ENCODE measurements at regions not wholly inside any gene's neighbourhood (a gene's known extent, or its start where the extent isn't known, plus 50 kb on each side); places are given as distances from the start of the nearest gene placed in this dataset.
"Not testable (repeated sequence)": the region's sequence is repeated elsewhere in the genome, so short reads cannot be mapped to it uniquely, and the experiment has no call there.

GRCh38 chr17:70389232-70389757 is 220.0 kb downstream of the KCNJ2 start:
- H3K27me3 Mint-ChIP-seq; H3K27ac Mint-ChIP-seq; H3K36me3 Mint-ChIP-seq (ENCODE audit: low read depth); H3K4me3 Mint-ChIP-seq; H3K9me3 Mint-ChIP-seq; DNase-seq; ATAC-seq; H3K4me1 Mint-ChIP-seq: not testable (repeated sequence)

DNA sequence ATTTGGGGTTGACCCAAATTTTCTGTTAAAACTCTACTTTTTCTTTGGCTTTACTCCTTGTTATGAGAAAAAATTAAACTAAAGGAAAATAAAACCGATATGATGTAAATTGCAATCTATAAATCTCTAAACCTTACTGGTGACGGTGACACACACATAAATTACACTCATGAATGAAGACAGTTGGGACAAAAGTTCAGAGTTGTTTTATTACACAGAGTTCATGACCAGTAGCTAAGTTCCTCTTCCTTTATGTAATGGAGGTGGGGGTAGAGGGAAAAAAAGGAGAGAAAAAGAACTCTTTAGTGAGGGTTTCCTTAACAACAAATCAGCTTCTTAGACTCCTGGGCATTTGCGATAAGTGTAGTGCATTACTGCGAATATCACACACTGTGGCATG is 220.7 kb downstream of the KCNJ2 start:
- Mint-ChIP-seq H3K27me3 (no peaks in the 10 kb centered on the region), H3K36me3 (ENCODE audit: low read depth) (no peaks in the 10 kb centered on the region), H3K4me1 (no peaks in the 10 kb centered on the region), H3K27ac (no peak overlapping the region), H3K9me3 (peaks cover 3% of the 10 kb centered on the region), H3K4me3 (no peak overlapping the region)
- ATAC-seq (no peak), DNase-seq (no peak)

DNA sequence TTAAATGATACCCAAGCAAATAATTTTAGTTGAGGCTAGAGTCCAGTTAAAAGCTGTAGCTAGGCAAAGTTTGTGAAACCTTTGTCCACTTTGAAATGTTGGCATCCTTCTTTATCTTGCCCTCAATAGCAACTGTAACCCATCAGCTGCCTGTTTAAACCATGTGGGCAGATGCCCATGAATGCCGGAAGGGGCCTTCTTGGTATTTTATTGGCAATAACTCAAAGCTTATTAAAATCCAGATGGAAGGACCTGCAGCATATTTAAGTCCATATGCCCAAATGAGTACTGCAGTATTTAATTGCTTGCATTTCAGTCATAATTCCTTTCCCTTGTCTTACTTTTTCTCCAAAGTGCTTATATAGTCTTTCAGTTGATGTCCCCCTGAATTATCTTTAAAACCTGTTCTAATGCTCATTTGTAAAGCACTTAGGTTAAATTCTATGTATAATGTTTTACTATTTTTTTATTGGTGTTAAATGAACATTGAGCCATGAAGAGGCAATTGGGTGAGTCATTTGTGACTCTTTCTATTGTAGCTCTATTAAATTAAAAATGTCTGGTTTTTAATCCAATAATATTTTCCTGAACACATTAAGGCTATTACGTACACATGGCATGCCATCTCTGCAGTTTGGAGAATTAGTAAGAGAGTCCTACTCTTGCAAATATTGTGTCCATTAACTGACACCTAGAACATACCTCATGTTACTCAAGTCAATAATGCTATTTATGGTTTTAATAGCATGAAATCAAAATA is 225.3 kb downstream of the KCNJ2 start:
- no peak overlapping the region for H3K4me3 Mint-ChIP-seq
- H3K36me3 Mint-ChIP-seq (ENCODE audit: low read depth), result no peaks in the 10 kb centered on the region
- no peak overlapping the region for H3K27ac Mint-ChIP-seq
- H3K27me3 Mint-ChIP-seq, result peaks cover 3% of the 10 kb centered on the region
- no peaks in the 10 kb centered on the region for H3K4me1 Mint-ChIP-seq
- H3K9me3 Mint-ChIP-seq, result peaks cover 9% of the 10 kb centered on the region
- no peak for DNase-seq
- ATAC-seq, result no peak

DNA sequence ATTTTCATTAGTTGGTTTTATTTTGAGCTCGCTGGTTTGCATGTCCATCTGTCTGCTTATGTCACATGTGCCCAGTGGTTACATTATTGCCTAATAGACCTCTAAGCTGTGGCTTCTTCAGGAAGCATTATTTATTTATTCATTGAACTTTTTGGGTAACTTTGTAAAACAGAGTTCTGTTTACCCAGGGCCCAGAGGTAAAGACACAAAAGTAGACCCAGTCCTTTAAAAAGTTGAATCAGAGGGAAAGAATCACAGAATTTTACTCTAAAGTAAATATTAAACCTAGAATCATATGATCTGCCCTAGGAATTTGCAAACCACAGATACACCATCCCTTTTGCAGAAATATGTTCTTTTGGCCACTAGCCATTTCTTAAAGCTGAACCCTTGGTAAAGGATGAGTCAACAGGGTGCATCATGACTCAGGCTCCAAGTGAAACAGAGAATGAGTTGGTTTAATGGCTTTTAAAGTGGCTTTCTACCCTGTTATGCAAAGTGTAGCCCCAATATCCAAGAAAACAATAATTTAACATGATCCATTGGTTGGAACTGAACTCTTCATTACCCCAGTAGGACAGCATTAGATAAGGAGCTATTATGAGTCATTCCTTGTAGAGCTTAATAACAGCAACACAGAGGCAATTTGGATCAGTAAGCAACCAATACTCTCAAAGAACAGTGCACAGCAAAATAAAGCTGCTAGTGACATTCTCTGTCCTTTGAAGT is 236.3 kb downstream of the KCNJ2 start:
- Mint-ChIP-seq H3K4me1 (no peaks in the 10 kb centered on the region), H3K27me3 (no peaks in the 10 kb centered on the region), H3K4me3 (no peak overlapping the region), H3K27ac (no peak overlapping the region), H3K36me3 (ENCODE audit: low read depth) (no peaks in the 10 kb centered on the region), H3K9me3 (no peaks in the 10 kb centered on the region)
- ATAC-seq (no peak), DNase-seq (no peak)

DNA sequence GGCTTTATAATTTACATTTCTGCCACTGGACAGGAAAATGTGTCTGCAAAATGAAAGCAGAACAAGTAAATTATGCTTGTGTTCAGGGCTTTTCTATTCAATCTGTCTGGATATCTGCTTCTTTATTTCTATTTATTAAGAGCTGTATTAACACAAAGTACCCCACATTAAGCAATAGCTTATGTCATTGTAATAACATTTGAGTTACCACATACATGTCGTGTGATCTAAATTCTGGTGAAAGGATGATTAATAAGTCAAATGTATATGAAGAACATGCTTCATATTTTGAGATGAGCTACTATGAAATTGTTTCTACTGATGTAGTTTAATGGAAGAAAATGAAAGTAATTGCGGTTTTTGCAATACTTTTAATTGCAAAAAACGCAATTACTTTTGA is 238.2 kb downstream of the KCNJ2 start:
- Mint-ChIP-seq H3K9me3 (no peaks in the 10 kb centered on the region), H3K4me3 (no peak overlapping the region), H3K27ac (no peak overlapping the region), H3K27me3 (no peaks in the 10 kb centered on the region), H3K36me3 (ENCODE audit: low read depth) (no peaks in the 10 kb centered on the region), H3K4me1 (no peaks in the 10 kb centered on the region)
- DNase-seq (no peak), ATAC-seq (no peak)

DNA sequence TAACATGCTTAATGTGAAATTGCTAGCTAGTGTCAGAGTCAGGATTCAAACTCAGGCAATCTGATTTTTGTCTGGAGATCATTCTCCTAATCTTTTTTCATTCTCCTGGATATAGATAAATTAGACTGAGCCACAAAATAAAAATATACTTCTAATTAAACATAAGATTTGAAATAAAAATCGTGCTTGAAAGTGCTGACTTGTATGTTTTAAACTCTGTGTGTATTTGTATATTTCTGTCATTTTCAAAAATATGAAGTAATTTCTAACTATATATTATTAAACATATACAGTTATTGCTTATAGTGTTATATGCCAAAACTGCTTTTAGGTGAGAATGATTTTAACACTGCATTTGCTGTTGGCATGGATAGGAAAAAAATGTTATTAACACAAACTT is 239.4 kb downstream of the KCNJ2 start:
- Mint-ChIP-seq H3K4me1 (no peaks in the 10 kb centered on the region), H3K27ac (no peak overlapping the region), H3K27me3 (no peaks in the 10 kb centered on the region), H3K9me3 (no peaks in the 10 kb centered on the region), H3K36me3 (ENCODE audit: low read depth) (no peaks in the 10 kb centered on the region), H3K4me3 (no peak overlapping the region)
- DNase-seq (no peak), ATAC-seq (no peak)

DNA sequence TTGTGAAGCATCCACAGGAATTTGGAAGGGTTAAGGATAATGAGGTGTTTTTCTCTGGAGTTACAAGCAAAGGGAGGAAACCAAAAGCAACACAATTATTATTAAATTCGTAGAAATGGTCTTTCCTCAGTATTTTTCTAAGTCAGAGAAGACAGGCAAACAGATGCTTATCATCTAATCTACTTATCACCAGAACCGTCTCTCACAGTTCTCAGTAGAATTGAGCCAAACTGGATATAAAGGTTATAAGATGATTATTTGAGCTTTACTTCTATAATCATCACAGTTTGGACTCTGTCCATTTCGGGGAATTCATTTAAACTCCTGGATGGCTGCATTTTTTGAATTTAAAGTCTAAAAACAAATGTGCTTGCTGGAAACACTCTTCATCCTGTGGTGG is 245.0 kb downstream of the KCNJ2 start:
- H3K9me3 Mint-ChIP-seq, result no peaks in the 10 kb centered on the region
- H3K36me3 Mint-ChIP-seq (ENCODE audit: low read depth), result no peaks in the 10 kb centered on the region
- no peaks in the 10 kb centered on the region for H3K27me3 Mint-ChIP-seq
- no peak overlapping the region for H3K27ac Mint-ChIP-seq
- H3K4me3 Mint-ChIP-seq, result no peak overlapping the region
- H3K4me1 Mint-ChIP-seq, result no peaks in the 10 kb centered on the region
- DNase-seq (no peak), ATAC-seq (no peak)

- Mint-ChIP-seq H3K27ac (no peak overlapping the region), H3K36me3 (ENCODE audit: low read depth) (no peaks in the 10 kb centered on the region), H3K4me1 (peaks cover 3% of the 10 kb centered on the region), H3K27me3 (no peaks in the 10 kb centered on the region), H3K4me3 (no peak overlapping the region), H3K9me3 (no peaks in the 10 kb centered on the region)
- no peak for DNase-seq
- no peak for ATAC-seq
These were observed 251.6 kb downstream of the KCNJ2 start for GRCh38 chr17:70420861-70421445.

DNA sequence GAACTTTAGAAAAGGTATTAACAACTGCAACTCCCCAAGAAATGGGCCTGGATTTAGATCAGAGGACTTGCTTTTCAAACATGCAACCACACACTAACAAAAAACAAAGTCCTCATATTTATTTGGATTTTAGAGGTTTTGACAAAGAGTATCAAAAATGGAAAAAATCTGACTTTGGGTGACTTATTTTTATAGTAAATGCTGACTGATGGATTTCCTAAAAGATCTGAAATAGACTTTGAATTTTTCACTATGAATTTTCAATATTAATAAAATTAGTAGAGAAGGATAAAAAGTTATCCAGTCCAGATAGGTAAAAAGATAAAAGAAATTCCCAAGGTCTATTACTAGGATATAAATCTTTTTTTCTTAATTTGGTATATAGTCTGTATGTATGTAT is 253.5 kb downstream of the KCNJ2 start:
- no peaks in the 10 kb centered on the region for H3K27me3 Mint-ChIP-seq
- H3K9me3 Mint-ChIP-seq, result no peaks in the 10 kb centered on the region
- DNase-seq (no peak), ATAC-seq (no peak)
- H3K4me1 Mint-ChIP-seq, result peaks cover 3% of the 10 kb centered on the region
- H3K4me3 Mint-ChIP-seq, result no peak overlapping the region
- H3K27ac Mint-ChIP-seq, result no peak overlapping the region
- no peaks in the 10 kb centered on the region for H3K36me3 Mint-ChIP-seq (ENCODE audit: low read depth)

GRCh38 chr17:70423562-70423961 is 254.2 kb downstream of the KCNJ2 start:
- Mint-ChIP-seq H3K27ac (no peak overlapping the region), H3K36me3 (ENCODE audit: low read depth) (no peaks in the 10 kb centered on the region), H3K27me3 (no peaks in the 10 kb centered on the region), H3K9me3 (no peaks in the 10 kb centered on the region), H3K4me1 (peaks cover 3% of the 10 kb centered on the region), H3K4me3 (no peak overlapping the region)
- ATAC-seq, result no peak
- no peak for DNase-seq

- Mint-ChIP-seq H3K27me3 (no peaks in the 10 kb centered on the region), H3K4me1 (peaks cover 3% of the 10 kb centered on the region), H3K4me3 (no peak overlapping the region), H3K27ac (no peak overlapping the region), H3K9me3 (peaks cover 4% of the 10 kb centered on the region), H3K36me3 (ENCODE audit: low read depth) (no peaks in the 10 kb centered on the region)
- ATAC-seq (no peak), DNase-seq (no peak)
These were observed 257.4 kb downstream of the KCNJ2 start for GRCh38 chr17:70426752-70427151.

DNA sequence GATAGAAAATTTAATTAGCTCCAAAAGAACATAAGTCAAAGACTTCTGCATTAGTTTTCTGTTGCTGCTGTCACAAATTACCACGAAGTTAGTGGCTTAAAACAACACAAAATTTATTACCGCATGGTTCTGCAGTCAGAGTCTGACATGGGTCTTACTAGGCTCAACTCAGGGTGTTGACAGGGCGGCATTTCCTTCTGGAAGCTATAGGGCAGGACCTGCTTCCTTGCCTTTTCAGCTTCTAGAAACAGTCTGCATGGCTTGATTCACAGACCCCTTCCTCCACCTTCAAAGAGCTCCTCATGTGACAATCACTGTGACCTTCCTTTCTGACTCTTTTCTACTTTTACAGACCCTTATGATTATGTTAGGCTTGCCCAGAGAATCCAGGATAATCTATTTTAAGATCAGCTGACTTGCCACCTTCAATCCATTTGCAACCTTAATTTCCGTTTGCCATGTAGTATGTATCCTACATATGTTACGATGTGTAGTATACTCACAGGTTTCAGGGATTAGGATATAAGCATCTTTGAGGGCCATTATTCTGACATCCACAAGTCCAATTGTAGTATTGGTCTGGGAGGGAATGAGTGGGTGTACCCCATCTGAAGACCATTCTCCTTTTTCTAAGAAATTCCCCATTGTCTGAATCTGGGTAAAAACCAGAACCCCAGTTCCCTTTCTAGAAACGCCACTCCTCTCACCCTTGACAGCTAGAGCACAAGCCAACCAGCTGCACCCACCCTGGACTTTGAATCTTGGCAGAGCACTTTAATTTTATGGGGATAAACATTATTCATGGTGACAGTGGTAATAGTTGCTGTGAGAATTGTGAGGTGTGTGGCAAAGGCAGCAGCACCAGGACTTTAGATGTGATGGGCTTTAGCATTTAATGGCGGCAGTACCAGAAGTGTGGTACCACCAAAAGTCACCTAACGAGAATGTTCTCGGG is 265.5 kb downstream of the KCNJ2 start:
- H3K27me3 Mint-ChIP-seq, result no peaks in the 10 kb centered on the region
- no peak overlapping the region for H3K27ac Mint-ChIP-seq
- no peaks in the 10 kb centered on the region for H3K36me3 Mint-ChIP-seq (ENCODE audit: low read depth)
- no peaks in the 10 kb centered on the region for H3K9me3 Mint-ChIP-seq
- no peaks in the 10 kb centered on the region for H3K4me1 Mint-ChIP-seq
- ATAC-seq (no peak), DNase-seq (no peak)
- no peak overlapping the region for H3K4me3 Mint-ChIP-seq

- Mint-ChIP-seq H3K27ac (no peak overlapping the region), H3K27me3 (no peaks in the 10 kb centered on the region), H3K4me3 (no peak overlapping the region), H3K4me1 (no peaks in the 10 kb centered on the region), H3K36me3 (ENCODE audit: low read depth) (no peaks in the 10 kb centered on the region), H3K9me3 (no peaks in the 10 kb centered on the region)
- ATAC-seq (no peak), DNase-seq (no peak)
These were observed 268.3 kb downstream of the KCNJ2 start for GRCh38 chr17:70437656-70438055.

GRCh38 chr17:70446446-70446845 is 277.1 kb downstream of the KCNJ2 start:
- no peaks in the 10 kb centered on the region for H3K36me3 Mint-ChIP-seq (ENCODE audit: low read depth)
- peaks cover 11% of the 10 kb centered on the region for H3K9me3 Mint-ChIP-seq
- DNase-seq (no peak), ATAC-seq (no peak)
- H3K4me1 Mint-ChIP-seq, result no peaks in the 10 kb centered on the region
- no peak overlapping the region for H3K4me3 Mint-ChIP-seq
- H3K27ac Mint-ChIP-seq, result no peak overlapping the region
- no peaks in the 10 kb centered on the region for H3K27me3 Mint-ChIP-seq

All from activated naive CD8-positive, alpha-beta T cell treated with anti-CD3 and anti-CD28 coated beads, Interleukin-2, amount 50 U/mL, for 24 hours (primary cell).